ENCODE measurements at regions not wholly inside any gene's neighbourhood (a gene's known extent, or its start where the extent isn't known, plus 50 kb on each side); places are given as distances from the start of the nearest gene placed in this dataset.

- TF ChIP-seq MXI1 (IDR thresholded peaks at IDR 0.05; ENCODE audit: borderline replicate concordance, low read depth, low read length), result no peak
- TF ChIP-seq RAD21 (IDR thresholded peaks at IDR 0.05; ENCODE audit: low read length), result no peak
- TF ChIP-seq BHLHE40 (IDR thresholded peaks at IDR 0.05; ENCODE audit: low read depth, low read length), result no peak
- TF ChIP-seq RCOR1 (IDR thresholded peaks at IDR 0.05; ENCODE audit: insufficient replicate concordance, low read length), result no peak
- TF ChIP-seq RFX5 (IDR thresholded peaks at IDR 0.05; ENCODE audit: low read depth, low read length), result no peak
- no peak for TF ChIP-seq POLR2A (IDR thresholded peaks at IDR 0.05; ENCODE audit: low read depth, low read length)
- TF ChIP-seq MAZ (IDR thresholded peaks at IDR 0.05; ENCODE audit: borderline replicate concordance, low read depth, low read length), result no peak
- no peak for TF ChIP-seq CTCF (conservative IDR thresholded peaks at IDR 0.05; ENCODE audit: low read depth, low read length)
- no peak for TF ChIP-seq ELK1 (IDR thresholded peaks at IDR 0.05; ENCODE audit: borderline replicate concordance, low read depth, low read length)
- no peak for TF ChIP-seq USF2 (IDR thresholded peaks at IDR 0.05; ENCODE audit: low read depth, low read length)
- no peak for TF ChIP-seq MAFK (IDR thresholded peaks at IDR 0.05; ENCODE audit: low read depth, low read length)
- no TSS peak for BruUV-seq (replicated peaks)
- Histone ChIP-seq H2BK20ac (ENCODE audit: low read depth, low read length) (no peak overlapping the region), H3K27ac (ENCODE audit: insufficient read depth, low read length) (0 out of 2 replicates have a peak overlapping the region, but pooled peaks have one; percentile 33), H3K9me1 (ENCODE audit: insufficient read depth, low read length) (0 out of 2 replicates have a peak, but pooled peaks cover 4% of the 10 kb centered on the region), H2AFZ (replicated peaks; ENCODE audit: low read length, poor library complexity) (no peak overlapping the region), H2BK15ac (ENCODE audit: low read depth, low read length) (0 out of 3 replicates have a peak overlapping the region, but pooled peaks have one; percentile 54), H3K14ac (replicated peaks; ENCODE audit: low read depth, low read length) (no peak overlapping the region), H3K4me3 (ENCODE audit: insufficient read depth, low read depth, low read length) (no peak overlapping the region), H3K56ac (ENCODE audit: extremely low read depth, insufficient read depth, low read length) (no peak overlapping the region), H3K4me1 (ENCODE audit: control insufficient read depth, insufficient read depth, low read length) (peaks cover 1% of the 10 kb centered on the region), H3K4me2 (ENCODE audit: low read depth, low read length) (no peak overlapping the region; the same call in 1 of the 2 replicates), H3K79me1 (ENCODE audit: low read depth in 1 of 2, low read length in 2 of 2) (no peaks in the 10 kb centered on the region), H2AK9ac (replicated peaks; ENCODE audit: low read depth, low read length, poor library complexity) (no peak overlapping the region), H3K18ac (ENCODE audit: low read depth, low read length) (peak overlapping the region; percentile 73; the same call in 1 of the 2 replicates), H4K20me1 (ENCODE audit: insufficient read depth, low read length) (no peaks in the 10 kb centered on the region), H4K5ac (ENCODE audit: low read depth, low read length) (peak overlapping the region; percentile 54; the same call in 1 of the 2 replicates), H3K27me3 (ENCODE audit: control insufficient read depth, insufficient read depth, low read length) (no peaks in the 10 kb centered on the region), H4K8ac (ENCODE audit: low read depth in 2 of 2, low read length in 2 of 2) (peak overlapping the region in 1 of 2 experiments; percentile 24; a peak in 1 of 4 replicates), H2BK5ac (ENCODE audit: low read depth, low read length, poor library complexity, severe bottlenecking) (peak overlapping the region; percentile 74), H3K9me3 (ENCODE audit: control insufficient read depth, insufficient read depth, low read length) (no peaks in the 10 kb centered on the region), H3K23ac (ENCODE audit: low read depth, low read length) (no peak overlapping the region), H4K91ac (ENCODE audit: insufficient read depth, low read depth, low read length) (peak overlapping the region; percentile 38; the same call in 1 of the 2 replicates), H2AK5ac (ENCODE audit: low read depth, low read length) (no peak overlapping the region), H3K9ac (ENCODE audit: low read depth, low read length) (no peak overlapping the region), H3K36me3 (ENCODE audit: control insufficient read depth, insufficient read depth, low read length) (no peaks in the 10 kb centered on the region), H2BK120ac (ENCODE audit: low read depth, low read length) (0 out of 2 replicates have a peak overlapping the region, but pooled peaks have one; percentile 53), H3K4ac (ENCODE audit: low read depth, low read length) (no peak overlapping the region)
- DNase-seq (no peak), ATAC-seq (ENCODE audit: low read depth) (no peak)
- in situ Hi-C loops (cut with MboI; ENCODE audit: low sequenced_read_pairs) (loop anchor here (10.0 to 25.0 kb wide), 2 partner anchors 299 to 467 kb away; no protein-coding TSS in a partner anchor), dilution Hi-C loops (cut with HindIII; ENCODE audit: low sequenced_read_pairs, unreplicated experiment) (no loop called here), intact Hi-C loops (cut with micrococcal nuclease) (loop anchor here (5.0 kb wide), 2 partner anchors 59 to 474 kb away; no protein-coding TSS in a partner anchor)
- ChIA-PET CTCF (no interaction called here), POLR2A (ENCODE audit: unreplicated experiment) (no interaction called here)
- no CpG with 5 or more reads among the region's 3 CpGs for WGBS, 2 experiments (ENCODE audit: extremely low coverage in 2 of 2, insufficient read length in 1 of 2)
These were observed 156.8 kb upstream of the PDE3A start for GRCh38 chr12:20211541-20211940.
